WTC11 (cell line): ENCODE measurements at regions not wholly inside any gene's neighbourhood (a gene's known extent, or its start where the extent isn't known, plus 50 kb on each side); places are given as distances from the start of the nearest gene placed in this dataset.

Source experiments
- ATAC-seq: fragments of 200-7000 bp; cut with Tn5 transposase; 2 replicates; pipeline ENCODE4 v1.10.0; 2021; ENCODE audit warnings: mild to moderate bottlenecking, moderate library complexity
- CTCF ChIA-PET: fragments of 300-600 bp; sonication (Branson Sonifier 250); formaldehyde crosslinking; loops from one replicate; lab custom pipeline; 2021; ENCODE audit warnings: antibody characterized with exemption; lab: Charles Lee
- POLR2A ChIA-PET: fragments of 350-600 bp; sonication (Branson Sonifier 250); formaldehyde crosslinking; loops from one replicate; lab custom pipeline; 2021; ENCODE audit warnings: antibody characterized with exemption; lab: Charles Lee
- DNase-seq: peaks from one replicate; pipeline ENCODE4 v3.0.0; 2021; ENCODE audit warnings: low spot score
- H3K27ac Mint-ChIP-seq: 2 replicates; pipeline ENCODE4 v1.8.0; 2021; ENCODE audit warnings: mixed read lengths
- H3K27me3 Mint-ChIP-seq: 2 replicates; pipeline ENCODE4 v1.8.0; 2021; ENCODE audit warnings: low read depth, mild to moderate bottlenecking, moderate library complexity, mixed read lengths
- H3K36me3 Mint-ChIP-seq: 2 replicates; pipeline ENCODE4 v1.8.0; 2021; ENCODE audit warnings: mixed read lengths
- H3K4me1 Mint-ChIP-seq: 2 replicates; pipeline ENCODE4 v1.8.0; 2022; ENCODE audit warnings: mixed read lengths
- H3K4me3 Mint-ChIP-seq: 2 replicates; pipeline ENCODE4 v1.8.0; 2021; ENCODE audit warnings: mild to moderate bottlenecking, moderate library complexity, mixed read lengths
- H3K9me3 Mint-ChIP-seq: 2 replicates; pipeline ENCODE4 v1.8.0; 2021; ENCODE audit warnings: mixed read lengths
- ATF3 ChIP-seq: sonication (generic); formaldehyde crosslinking; conservative IDR thresholded peaks from 2 replicates; pipeline ENCODE4 v1.8.1; 2022; ENCODE audit warnings: mild to moderate bottlenecking, missing genetic modification reagents
- CBFB ChIP-seq: sonication (generic); formaldehyde crosslinking; IDR thresholded peaks from 2 replicates; pipeline ENCODE4 v1.8.1; 2022; ENCODE audit warnings: mild to moderate bottlenecking, low read depth, missing genetic modification reagents
- CTCF ChIP-seq: fragments of 200-600 bp; IDR thresholded peaks from 2 replicates; pipeline ENCODE4 v1.8.0; 2022; ENCODE audit warnings: antibody characterized with exemption
- E2F5 ChIP-seq: sonication (generic); formaldehyde crosslinking; IDR thresholded peaks from 2 replicates; pipeline ENCODE4 v1.8.1; 2022; ENCODE audit warnings: mild to moderate bottlenecking, moderate library complexity, missing genetic modification reagents
- ELF4 ChIP-seq: sonication (generic); formaldehyde crosslinking; IDR thresholded peaks from 2 replicates; pipeline ENCODE4 v1.8.1; 2022; ENCODE audit warnings: low read depth, mild to moderate bottlenecking, moderate library complexity, missing genetic modification reagents
- ETV6 ChIP-seq: sonication (generic); formaldehyde crosslinking; IDR thresholded peaks from 2 replicates; pipeline ENCODE4 v1.8.1; 2022; ENCODE audit warnings: mild to moderate bottlenecking, missing genetic modification reagents
- JAZF1 ChIP-seq: fragments of 250-450 bp; sonication (Bioruptor Pico); IDR thresholded peaks from 2 replicates; pipeline ENCODE4 v1.9.0; 2021; ENCODE audit warnings: moderate library complexity, mild to moderate bottlenecking, inconsistent platforms
- NFE2L1 ChIP-seq: sonication (generic); formaldehyde crosslinking; IDR thresholded peaks from 2 replicates; pipeline ENCODE4 v1.8.1; 2023; ENCODE audit warnings: missing genetic modification reagents
- NFYB ChIP-seq: sonication (generic); formaldehyde crosslinking; conservative IDR thresholded peaks from 2 replicates; pipeline ENCODE4 v1.8.0; 2022; ENCODE audit warnings: low read depth, missing genetic modification reagents
- NR3C1 ChIP-seq: sonication (generic); formaldehyde crosslinking; conservative IDR thresholded peaks from 2 replicates; pipeline ENCODE4 v1.8.1; 2023; ENCODE audit warnings: low read depth, mild to moderate bottlenecking, missing genetic modification reagents
- OVOL2 ChIP-seq: fragments of 250-450 bp; sonication (Bioruptor Pico); IDR thresholded peaks from 2 replicates; pipeline ENCODE4 v1.9.0; 2021; ENCODE audit warnings: mild to moderate bottlenecking, borderline replicate concordance
- SP1 ChIP-seq: sonication (generic); formaldehyde crosslinking; conservative IDR thresholded peaks from 2 replicates; pipeline ENCODE4 v1.8.1; 2022; ENCODE audit warnings: missing genetic modification reagents
- TCF7 ChIP-seq: sonication (generic); formaldehyde crosslinking; IDR thresholded peaks from 2 replicates; pipeline ENCODE4 v1.8.0; 2022; ENCODE audit warnings: mild to moderate bottlenecking, low read depth, missing genetic modification reagents, moderate library complexity
- TP53 ChIP-seq: sonication (generic); formaldehyde crosslinking; IDR thresholded peaks from 2 replicates; pipeline ENCODE4 v1.8.1; 2023; ENCODE audit warnings: mild to moderate bottlenecking, missing genetic modification reagents
- USF2 ChIP-seq: sonication (generic); formaldehyde crosslinking; IDR thresholded peaks from 2 replicates; pipeline ENCODE4 v1.8.1; 2023; ENCODE audit warnings: mild to moderate bottlenecking, missing genetic modification reagents, moderate library complexity
- ZNF138 ChIP-seq: sonication (generic); formaldehyde crosslinking; conservative IDR thresholded peaks from 2 replicates; pipeline ENCODE4 v1.8.1; 2022; ENCODE audit warnings: mild to moderate bottlenecking, moderate library complexity, missing genetic modification reagents
- ZNF219 ChIP-seq: sonication (generic); formaldehyde crosslinking; IDR thresholded peaks from 2 replicates; pipeline ENCODE4 v1.8.0; 2023; ENCODE audit warnings: missing genetic modification reagents, mild to moderate bottlenecking, borderline replicate concordance
- ZNF232 ChIP-seq: sonication (generic); formaldehyde crosslinking; IDR thresholded peaks from 2 replicates; pipeline ENCODE4 v1.8.0; 2022; ENCODE audit warnings: mild to moderate bottlenecking, missing genetic modification reagents
- ZNF423 ChIP-seq: fragments of 250-450 bp; sonication (Bioruptor Pico); IDR thresholded peaks from 2 replicates; pipeline ENCODE4 v2.1.2; 2022; ENCODE audit warnings: mild to moderate bottlenecking, moderate library complexity
- ZNF512 ChIP-seq: sonication (generic); formaldehyde crosslinking; IDR thresholded peaks from 2 replicates; pipeline ENCODE4 v1.8.1; 2022; ENCODE audit warnings: missing genetic modification reagents, borderline replicate concordance

- Mint-ChIP-seq H3K27me3 (no peaks in the 10 kb centered on the region; the same call in 1 of the 2 replicates), H3K36me3 (no peaks in the 10 kb centered on the region), H3K4me1 (no peaks in the 10 kb centered on the region), H3K27ac (no peak overlapping the region), H3K9me3 (peaks cover 6% of the 10 kb centered on the region; the same call in 1 of the 2 replicates)
- no peak for ATAC-seq
- ChIA-PET CTCF (no interaction called here), POLR2A (no interaction called here)
- DNase-seq: no peak
- no peak for TF ChIP-seq ELF4
- TF ChIP-seq ATF3 (CRISPR knock-in tag): no peak
- TF ChIP-seq TCF7: no peak
- no peak for TF ChIP-seq USF2
- no peak for TF ChIP-seq ZNF219 (CRISPR knock-in tag)
- TF ChIP-seq NFE2L1: no peak
- no peak for TF ChIP-seq ZNF512 (CRISPR knock-in tag)
- TF ChIP-seq ZNF423 (CRISPR knock-in tag): no peak
- no peak for TF ChIP-seq ZNF138 (CRISPR knock-in tag)
- TF ChIP-seq, all 79 proteins: peak for 0
- H3K4me3 Mint-ChIP-seq: no peak overlapping the region
Measured at GRCh38 chr4:173794662-173795061, 264.6 kb upstream of the HAND2 start.

- no peak for ATAC-seq
- no peaks in the 10 kb centered on the region; the same call in 1 of the 2 replicates for H3K27me3 Mint-ChIP-seq
- DNase-seq: no peak
- H3K36me3 Mint-ChIP-seq: no peaks in the 10 kb centered on the region
- no peak overlapping the region for H3K4me3 Mint-ChIP-seq
- CTCF ChIA-PET: no interaction called here
- TF ChIP-seq CTCF: no peak
- TF ChIP-seq SP1: no peak
- no peak for TF ChIP-seq ZNF232 (CRISPR knock-in tag)
- no peak for TF ChIP-seq NFYB (CRISPR knock-in tag)
- no peak for TF ChIP-seq JAZF1 (CRISPR knock-in tag)
- TF ChIP-seq E2F5 (CRISPR knock-in tag): no peak
- TF ChIP-seq TP53 (CRISPR knock-in tag): no peak
- TF ChIP-seq OVOL2: no peak
- no peak for TF ChIP-seq ELF4
- TF ChIP-seq ETV6 (CRISPR knock-in tag): no peak
- no peak for TF ChIP-seq CBFB (CRISPR knock-in tag)
- TF ChIP-seq NR3C1: no peak
- H3K4me1 Mint-ChIP-seq: no peaks in the 10 kb centered on the region
- H3K27ac Mint-ChIP-seq: no peak overlapping the region
- peaks cover 7% of the 10 kb centered on the region; the same call in 1 of the 2 replicates for H3K9me3 Mint-ChIP-seq
- POLR2A ChIA-PET: no interaction called here
Measured at GRCh38 chr4:173793937-173794510, 264.0 kb upstream of the HAND2 start.
